ENCODE measurements at regions not wholly inside any gene's neighbourhood (a gene's known extent, or its start where the extent isn't known, plus 50 kb on each side); places are given as distances from the start of the nearest gene placed in this dataset.
"Not testable (repeated sequence)": the region's sequence is repeated elsewhere in the genome, so short reads cannot be mapped to it uniquely, and the experiment has no call there.

- intact Hi-C loops (cut with DNase I) = no loop called here
These were observed 59.9 kb upstream of the HBS1L start for GRCh38 chr6:135114355-135115145.

GRCh38 chr6:135113860-135114259 lies 59.2 kb upstream of the HBS1L start:
- TF ChIP-seq, protein P1, sequence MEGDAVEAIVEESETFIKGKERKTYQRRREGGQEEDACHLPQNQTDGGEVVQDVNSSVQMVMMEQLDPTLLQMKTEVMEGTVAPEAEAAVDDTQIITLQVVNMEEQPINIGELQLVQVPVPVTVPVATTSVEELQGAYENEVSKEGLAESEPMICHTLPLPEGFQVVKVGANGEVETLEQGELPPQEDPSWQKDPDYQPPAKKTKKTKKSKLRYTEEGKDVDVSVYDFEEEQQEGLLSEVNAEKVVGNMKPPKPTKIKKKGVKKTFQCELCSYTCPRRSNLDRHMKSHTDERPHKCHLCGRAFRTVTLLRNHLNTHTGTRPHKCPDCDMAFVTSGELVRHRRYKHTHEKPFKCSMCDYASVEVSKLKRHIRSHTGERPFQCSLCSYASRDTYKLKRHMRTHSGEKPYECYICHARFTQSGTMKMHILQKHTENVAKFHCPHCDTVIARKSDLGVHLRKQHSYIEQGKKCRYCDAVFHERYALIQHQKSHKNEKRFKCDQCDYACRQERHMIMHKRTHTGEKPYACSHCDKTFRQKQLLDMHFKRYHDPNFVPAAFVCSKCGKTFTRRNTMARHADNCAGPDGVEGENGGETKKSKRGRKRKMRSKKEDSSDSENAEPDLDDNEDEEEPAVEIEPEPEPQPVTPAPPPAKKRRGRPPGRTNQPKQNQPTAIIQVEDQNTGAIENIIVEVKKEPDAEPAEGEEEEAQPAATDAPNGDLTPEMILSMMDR (IDR thresholded peaks at IDR 0.05) = no peak
- Histone ChIP-seq H3K4me3 (no peak overlapping the region), H3K4me1 (peaks cover 0 to 10% of the 10 kb centered on the region in 2 donors), H3K36me3 (no peaks in the 10 kb centered on the region), H3K27ac (no peak overlapping the region), H3K9me3 (no peaks in the 10 kb centered on the region), H3K27me3 (no peaks in the 10 kb centered on the region)
- ATAC-seq = no peak
- DNase-seq = no peak
- intact Hi-C loops (cut with DNase I) = no loop called here

More at GRCh38 chr6:135114355-135115145, 59.9 kb upstream of the HBS1L start:
- TF ChIP-seq, protein P1 (IDR thresholded peaks at IDR 0.05) = no peak
- H3K4me3 ChIP-seq = no peak overlapping the region
- no peak for ATAC-seq
- H3K9me3 ChIP-seq = no peaks in the 10 kb centered on the region
- DNase-seq = no peak
- H3K27ac ChIP-seq = no peak overlapping the region
- H3K4me1 ChIP-seq = peaks cover 0 to 10% of the 10 kb centered on the region in 2 donors
- H3K27me3 ChIP-seq = no peaks in the 10 kb centered on the region
- H3K36me3 ChIP-seq = no peaks in the 10 kb centered on the region

- H3K4me3 ChIP-seq; DNase-seq; H3K36me3 ChIP-seq; H3K9me3 ChIP-seq; H3K27ac ChIP-seq; H3K27me3 ChIP-seq; ATAC-seq; intact Hi-C loops (cut with DNase I): not testable (repeated sequence)
- H3K4me1 ChIP-seq = peaks cover 0 to 10% of the 10 kb centered on the region in 2 donors
These were observed 58.3 kb upstream of the HBS1L start for GRCh38 chr6:135112951-135113350.

- H3K27ac ChIP-seq; H3K4me3 ChIP-seq; DNase-seq; ATAC-seq; H3K4me1 ChIP-seq; H3K27me3 ChIP-seq; H3K36me3 ChIP-seq; H3K9me3 ChIP-seq; intact Hi-C loops (cut with DNase I): not testable (repeated sequence)
These were observed 55.7 kb upstream of the HBS1L start for GRCh38 chr6:135110261-135110781.

- no peaks in the 10 kb centered on the region for H3K27me3 ChIP-seq
- TF ChIP-seq, protein P1 (IDR thresholded peaks at IDR 0.05) = no peak
- no peak overlapping the region for H3K27ac ChIP-seq
- H3K36me3 ChIP-seq = no peaks in the 10 kb centered on the region
- no peaks in the 10 kb centered on the region for H3K4me1 ChIP-seq
- intact Hi-C loops (cut with DNase I) = no loop called here
- no peak overlapping the region for H3K4me3 ChIP-seq
- DNase-seq (no peak), ATAC-seq (no peak)
- no peaks in the 10 kb centered on the region for H3K9me3 ChIP-seq
These were observed 55.1 kb upstream of the HBS1L start for GRCh38 chr6:135109761-135110160.

- H3K9me3 ChIP-seq = no peaks in the 10 kb centered on the region
- H3K27ac ChIP-seq = no peak overlapping the region
- H3K4me3 ChIP-seq = no peak overlapping the region
- DNase-seq = no peak
- no peaks in the 10 kb centered on the region for H3K36me3 ChIP-seq
- intact Hi-C loops (cut with DNase I) = no loop called here
- no peaks in the 10 kb centered on the region for H3K27me3 ChIP-seq
- H3K4me1 ChIP-seq = no peaks in the 10 kb centered on the region
- no peak for ATAC-seq
- TF ChIP-seq, protein P1 (IDR thresholded peaks at IDR 0.05) = no peak
These were observed 54.1 kb upstream of the HBS1L start for GRCh38 chr6:135108692-135109091.

All from left lung (tissue), 4 donors.